Naive thymus-derived CD4-positive, alpha-beta T cell (primary cell): ENCODE measurements at regions not wholly inside any gene's neighbourhood (a gene's known extent, or its start where the extent isn't known, plus 50 kb on each side); places are given as distances from the start of the nearest gene placed in this dataset.

Experiments used
- ATAC-seq: fragments of 150-1000 bp; cut with Tn5 transposase; 2 replicates; pipeline ENCODE4 v1.10.0; 2021; ENCODE audit warnings: mild to moderate bottlenecking, moderate library complexity
- CTCF ChIA-PET: fragments of 350-600 bp; sonication (Branson Sonifier 250); formaldehyde crosslinking; loops from one replicate; lab custom pipeline; 2021; ENCODE audit warnings: antibody characterized with exemption; lab: Charles Lee
- POLR2A ChIA-PET: fragments of 350-600 bp; sonication (Branson Sonifier 250); formaldehyde crosslinking; loops from one replicate; lab custom pipeline; 2021; ENCODE audit warnings: antibody characterized with exemption, inconsistent platforms; lab: Charles Lee
- DNase-seq, 9 donors: peaks; one replicate each; pipeline versions ENCODE4 v3.0.0 to v3.0.0-alpha.2; 2020 to 2022; ENCODE audit warnings: mixed read lengths in 1 of 9
- H3K27ac ChIP-seq: one replicate; pipeline ENCODE4 v1.7.0; 2013; ENCODE audit warnings: mild to moderate bottlenecking, low read depth, low read length, moderate library complexity
- H3K27me3 ChIP-seq, 2 donors: one replicate each; pipeline ENCODE4 v1.7.0; 2013; ENCODE audit warnings: low read length in 2 of 2, mild to moderate bottlenecking in 2 of 2, moderate library complexity in 2 of 2; ENCODE audit not compliant: control insufficient read depth in 2 of 2, insufficient read depth in 2 of 2
- H3K36me3 ChIP-seq, 3 experiments: 1 replicate in 2 of 3; 2 replicates in 1 of 3; pipeline ENCODE4 v1.7.0; 2013; ENCODE audit warnings: low read length in 3 of 3, mild to moderate bottlenecking in 3 of 3, moderate library complexity in 1 of 3; ENCODE audit not compliant: insufficient read depth in 3 of 3, control insufficient read depth in 2 of 3
- H3K4me1 ChIP-seq, 2 donors: one replicate each; pipeline ENCODE4 v1.7.0; 2013; ENCODE audit warnings: low read length in 2 of 2, mild to moderate bottlenecking in 2 of 2, moderate library complexity in 1 of 2; ENCODE audit not compliant: control insufficient read depth in 2 of 2, insufficient read depth in 2 of 2
- H3K4me3 ChIP-seq: 2 replicates; pipeline ENCODE4 v1.7.0; 2013; ENCODE audit warnings: mild to moderate bottlenecking, low read length
- H3K9me3 ChIP-seq, 3 experiments: 1 replicate in 2 of 3; 2 replicates in 1 of 3; pipeline ENCODE4 v1.7.0; 2013; ENCODE audit warnings: low read length in 3 of 3; ENCODE audit not compliant: control insufficient read depth in 2 of 3
- H3K27ac Mint-ChIP-seq, 9 donors: one replicate each; pipeline ENCODE4 v1.8.0; 2020 to 2022; ENCODE audit warnings: mixed read lengths in 9 of 9, mild to moderate bottlenecking in 8 of 9, moderate library complexity in 5 of 9, inconsistent platforms in 2 of 9
- H3K27me3 Mint-ChIP-seq, 5 donors: one replicate each; pipeline ENCODE4 v1.8.0; 2021 to 2022; ENCODE audit warnings: mixed read lengths in 5 of 5, mild to moderate bottlenecking in 1 of 5
- H3K36me3 Mint-ChIP-seq, 5 donors: one replicate each; pipeline ENCODE4 v1.8.0; 2020 to 2022; ENCODE audit warnings: mixed read lengths in 5 of 5, mild to moderate bottlenecking in 3 of 5, inconsistent platforms in 1 of 5
- H3K4me1 Mint-ChIP-seq, 7 donors: one replicate each; pipeline ENCODE4 v1.8.0; 2020 to 2022; ENCODE audit warnings: mixed read lengths in 7 of 7, mild to moderate bottlenecking in 3 of 7, inconsistent platforms in 1 of 7
- H3K4me3 Mint-ChIP-seq, 10 donors: one replicate each; pipeline ENCODE4 v1.8.0; 2020 to 2022; ENCODE audit warnings: mild to moderate bottlenecking in 10 of 10, mixed read lengths in 10 of 10, moderate library complexity in 6 of 10, inconsistent platforms in 2 of 10
- H3K9me3 Mint-ChIP-seq, 11 donors: one replicate each; pipeline ENCODE4 v1.8.0; 2020 to 2022; ENCODE audit warnings: mixed read lengths in 11 of 11, mild to moderate bottlenecking in 4 of 11, inconsistent platforms in 1 of 11, moderate library complexity in 1 of 11
- intact Hi-C, 2 donors: fragments of 100-400 bp; cut with micrococcal nuclease; formaldehyde crosslinking; loops; one replicate each; pipeline ENCODE4 v1.15.1; 2023

DNA sequence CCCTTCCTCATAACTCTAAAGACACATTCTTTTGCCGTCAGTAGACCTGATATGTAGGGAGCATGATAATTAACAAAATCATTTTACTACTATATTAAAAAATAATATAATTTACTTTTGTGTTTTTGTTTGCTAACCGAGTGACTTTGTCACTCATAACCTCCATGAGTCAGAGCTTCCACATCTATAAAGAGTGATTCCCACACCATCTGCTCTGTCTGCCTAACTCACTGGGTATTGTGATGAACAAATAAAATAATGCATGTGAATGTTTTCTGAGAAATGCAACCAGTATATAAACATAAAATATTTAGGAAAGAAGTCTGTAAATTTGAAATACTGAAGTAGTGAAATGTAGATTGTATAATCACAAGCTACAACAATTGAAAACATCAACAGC is 123.4 kb upstream of the DSEL start:
- intact Hi-C loops, result no loop called here
- DNase-seq (no peak), ATAC-seq (no peak)
- Histone ChIP-seq H3K4me3 (no peak overlapping the region), H3K27ac (no peak overlapping the region), H3K27me3 (no peaks in the 10 kb centered on the region), H3K9me3 (no peaks in the 10 kb centered on the region), H3K4me1 (no peaks in the 10 kb centered on the region), H3K36me3 (no peaks in the 10 kb centered on the region)
- POLR2A ChIA-PET, result no interaction called here
- no peak overlapping the region for H3K27ac Mint-ChIP-seq
- H3K36me3 Mint-ChIP-seq, result no peaks in the 10 kb centered on the region
- no peaks in the 10 kb centered on the region for H3K9me3 Mint-ChIP-seq
- peaks cover 0 to 14% (median 3%) of the 10 kb centered on the region in 5 donors for H3K27me3 Mint-ChIP-seq
- no peak overlapping the region for H3K4me3 Mint-ChIP-seq
- CTCF ChIA-PET, result no interaction called here
- no peaks in the 10 kb centered on the region for H3K4me1 Mint-ChIP-seq

DNA sequence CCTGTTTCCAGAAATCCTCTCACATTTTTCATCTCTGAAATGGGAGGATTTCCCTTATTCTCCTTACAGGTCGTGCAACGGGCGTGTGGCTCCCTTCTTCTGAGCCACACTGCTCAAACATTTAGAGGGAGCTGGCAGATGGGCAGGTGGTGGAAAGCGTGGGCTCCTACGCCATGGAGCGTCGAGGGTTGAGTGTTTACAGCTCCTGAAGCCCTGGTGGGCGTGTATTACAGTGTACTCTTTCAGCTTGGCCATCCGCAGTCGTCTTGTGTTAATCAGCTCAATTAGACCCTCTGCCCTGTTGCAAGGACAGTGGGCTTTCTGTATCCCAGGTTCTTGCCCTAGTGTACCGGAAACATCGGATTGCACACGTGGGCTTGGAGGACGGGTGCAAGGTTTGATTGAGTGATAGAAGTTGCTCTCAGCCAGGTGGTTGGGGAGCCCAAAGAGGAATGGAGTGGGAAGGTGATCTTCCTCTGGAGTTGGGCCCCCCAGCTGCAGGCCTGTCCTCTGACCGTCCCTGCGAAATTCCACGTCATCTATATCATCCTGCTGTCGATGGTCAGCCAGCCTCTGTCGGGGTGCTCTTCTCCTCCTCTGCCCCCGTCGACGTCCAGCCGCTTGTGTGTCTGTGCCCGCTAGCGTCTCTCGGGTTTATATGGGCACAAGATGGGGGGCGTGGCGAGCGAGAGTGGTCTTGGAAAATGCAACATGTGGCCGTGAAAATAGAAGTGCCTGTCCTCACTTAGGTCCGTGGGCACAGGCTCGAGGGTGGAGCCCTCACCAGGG is 120.3 kb upstream of the DSEL start:
- ChIA-PET POLR2A (no interaction called here), CTCF (no interaction called here)
- H3K36me3 Mint-ChIP-seq, result no peaks in the 10 kb centered on the region
- H3K36me3 ChIP-seq, result no peaks in the 10 kb centered on the region
- no peaks in the 10 kb centered on the region for H3K9me3 ChIP-seq
- no peak overlapping the region for H3K4me3 ChIP-seq
- no peaks in the 10 kb centered on the region for H3K27me3 ChIP-seq
- H3K9me3 Mint-ChIP-seq, result no peaks in the 10 kb centered on the region
- no peaks in the 10 kb centered on the region for H3K4me1 ChIP-seq
- H3K27ac ChIP-seq, result no peak overlapping the region
- peaks cover 0 to 14% (median 3%) of the 10 kb centered on the region in 5 donors for H3K27me3 Mint-ChIP-seq
- H3K4me1 Mint-ChIP-seq, result no peaks in the 10 kb centered on the region
- no peak overlapping the region for H3K4me3 Mint-ChIP-seq
- no peak for DNase-seq
- H3K27ac Mint-ChIP-seq, result no peak overlapping the region
- ATAC-seq, result no peak
- intact Hi-C loops, result no loop called here

DNA sequence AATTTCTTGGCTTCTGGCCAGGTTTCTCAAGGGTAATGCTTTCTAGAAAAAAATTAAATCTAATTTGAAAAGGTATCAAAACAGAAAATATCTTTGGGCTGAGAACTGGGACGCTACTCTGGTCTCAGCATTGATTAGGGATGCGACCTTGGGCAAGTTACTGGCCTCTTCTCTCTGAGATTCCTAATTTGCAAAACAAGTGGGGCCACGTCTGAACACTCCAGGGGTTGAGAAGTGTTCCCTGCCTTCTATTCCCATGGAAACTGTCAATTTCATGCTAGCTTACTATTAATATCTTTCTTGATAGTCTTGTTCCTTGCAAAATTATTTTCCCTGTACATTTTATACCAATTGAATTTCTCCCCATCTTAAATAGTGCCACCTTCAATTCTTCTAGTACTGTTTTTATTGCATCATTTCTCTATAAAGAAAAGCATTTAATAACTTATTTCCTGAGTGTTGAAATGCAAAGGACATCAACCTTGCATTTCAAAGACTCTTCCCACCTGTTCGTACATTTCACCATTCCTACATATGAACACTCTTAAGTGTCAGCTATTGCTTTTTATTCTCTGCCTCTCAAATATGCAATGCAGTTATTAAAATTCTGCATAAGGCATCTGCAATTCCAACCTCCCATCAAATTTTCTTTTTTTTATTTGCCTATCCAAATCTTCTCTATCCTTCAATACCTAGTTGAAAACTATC is 118.3 kb upstream of the DSEL start:
- Mint-ChIP-seq H3K27ac (no peak overlapping the region), H3K9me3 (peaks cover 0 to 3% (median 0%) of the 10 kb centered on the region in 11 donors), H3K4me3 (no peak overlapping the region), H3K4me1 (no peaks in the 10 kb centered on the region), H3K27me3 (peaks cover 0 to 14% (median 0%) of the 10 kb centered on the region in 5 donors), H3K36me3 (no peaks in the 10 kb centered on the region)
- H3K36me3 ChIP-seq, result no peaks in the 10 kb centered on the region
- H3K27me3 ChIP-seq, result no peaks in the 10 kb centered on the region
- H3K27ac ChIP-seq, result no peak overlapping the region
- intact Hi-C loops, result no loop called here
- ChIA-PET CTCF (no interaction called here), POLR2A (no interaction called here)
- DNase-seq (no peak), ATAC-seq (no peak)
- no peak overlapping the region for H3K4me3 ChIP-seq
- no peaks in the 10 kb centered on the region for H3K9me3 ChIP-seq
- no peaks in the 10 kb centered on the region for H3K4me1 ChIP-seq

DNA sequence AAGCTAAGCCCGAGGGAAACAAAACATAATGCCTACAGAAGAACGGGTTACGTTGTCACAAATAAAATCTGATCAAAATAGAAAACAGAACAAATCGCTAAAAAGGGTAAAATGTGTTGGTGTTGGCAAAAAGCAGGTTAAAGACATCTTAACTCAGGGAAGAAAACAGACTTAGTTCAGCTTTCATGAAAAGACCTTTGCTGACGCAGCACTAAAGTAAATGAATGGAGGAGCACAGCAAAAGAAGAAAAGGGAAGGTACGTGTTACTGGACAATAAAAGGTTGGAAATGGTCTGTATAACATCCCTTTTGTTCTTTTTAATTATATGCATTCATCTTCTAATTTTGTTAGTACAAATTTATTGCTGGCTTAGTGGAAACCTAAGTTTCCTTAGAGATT is 117.4 kb upstream of the DSEL start:
- no peak overlapping the region for H3K27ac Mint-ChIP-seq
- CTCF ChIA-PET, result no interaction called here

DNA sequence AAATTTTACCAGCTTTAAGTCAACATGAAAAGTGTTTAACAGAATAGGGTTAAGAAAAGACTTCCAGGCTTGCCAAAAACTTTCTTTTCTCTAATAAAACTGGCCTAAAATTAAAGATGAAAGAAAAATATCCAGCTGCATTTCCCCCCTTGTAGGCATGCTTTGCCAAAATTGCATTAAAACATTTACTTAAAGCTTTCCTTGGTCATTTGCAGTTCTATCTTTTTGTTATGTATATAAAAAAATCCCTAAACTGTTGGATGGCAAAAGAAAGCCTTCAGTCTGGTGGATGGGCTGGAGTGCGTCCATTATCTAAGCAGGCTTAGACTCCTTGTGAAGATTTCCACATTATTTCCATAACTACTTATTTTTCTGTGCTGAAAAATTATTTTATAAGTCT is 105.4 kb upstream of the DSEL start:
- DNase-seq, result no peak
- Mint-ChIP-seq H3K36me3 (no peaks in the 10 kb centered on the region), H3K4me1 (no peaks in the 10 kb centered on the region), H3K27ac (no peak overlapping the region), H3K4me3 (no peak overlapping the region), H3K27me3 (peaks cover 0 to 4% (median 0%) of the 10 kb centered on the region in 5 donors), H3K9me3 (peaks cover 0 to 2% (median 0%) of the 10 kb centered on the region in 11 donors)
- ChIA-PET POLR2A (no interaction called here), CTCF (no interaction called here)
- intact Hi-C loops, result no loop called here
- no peak overlapping the region for H3K4me3 ChIP-seq
- no peak for ATAC-seq
- no peaks in the 10 kb centered on the region for H3K9me3 ChIP-seq
- no peaks in the 10 kb centered on the region for H3K27me3 ChIP-seq
- H3K27ac ChIP-seq, result no peak overlapping the region
- no peaks in the 10 kb centered on the region for H3K4me1 ChIP-seq
- H3K36me3 ChIP-seq, result no peaks in the 10 kb centered on the region

More for the DNA sequence above, 117.4 kb upstream of the DSEL start:
- no peak overlapping the region for H3K4me3 Mint-ChIP-seq
- H3K27ac ChIP-seq, result no peak overlapping the region
- no peak for DNase-seq
- ATAC-seq, result no peak
- H3K4me3 ChIP-seq, result no peak overlapping the region
- H3K4me1 Mint-ChIP-seq, result no peaks in the 10 kb centered on the region
- POLR2A ChIA-PET, result no interaction called here
- H3K27me3 ChIP-seq, result no peaks in the 10 kb centered on the region
- intact Hi-C loops, result no loop called here
- H3K36me3 ChIP-seq, result no peaks in the 10 kb centered on the region
- no peaks in the 10 kb centered on the region for H3K36me3 Mint-ChIP-seq
- peaks cover 0 to 3% (median 0%) of the 10 kb centered on the region in 11 donors for H3K9me3 Mint-ChIP-seq
- H3K4me1 ChIP-seq, result no peaks in the 10 kb centered on the region
- H3K9me3 ChIP-seq, result no peaks in the 10 kb centered on the region
- H3K27me3 Mint-ChIP-seq, result peaks cover 0 to 6% (median 0%) of the 10 kb centered on the region in 5 donors

DNA sequence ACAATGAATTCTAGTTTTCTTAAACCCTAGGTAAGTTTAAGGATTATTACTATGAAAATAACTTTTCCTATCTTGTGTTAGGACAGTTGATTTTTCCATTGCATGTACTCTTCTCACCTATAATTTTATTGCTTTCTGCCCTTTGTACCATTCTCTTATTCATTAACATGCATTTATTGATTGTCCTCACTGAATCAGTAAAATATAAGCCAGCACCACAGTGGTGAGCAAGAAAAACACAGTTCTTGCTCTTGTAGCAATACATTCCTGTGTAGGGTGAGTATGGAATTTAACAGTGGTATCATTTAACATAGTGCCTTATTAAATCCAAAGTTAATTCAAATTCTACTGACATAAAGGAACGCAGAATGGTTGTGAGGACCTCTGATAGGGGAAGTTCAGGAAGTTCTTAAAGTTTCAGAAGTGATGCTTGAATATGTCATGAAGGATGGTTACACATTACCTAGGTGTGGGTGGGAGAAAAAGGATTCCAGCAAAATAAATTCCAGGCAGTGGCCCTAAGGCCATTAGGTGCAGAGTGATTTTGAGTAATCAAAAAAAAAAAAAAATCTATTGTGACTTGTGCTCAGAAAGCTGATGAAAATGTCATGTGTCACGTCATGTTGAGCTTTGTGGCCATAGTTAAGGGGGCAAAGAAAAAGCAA is 104.7 kb upstream of the DSEL start:
- Mint-ChIP-seq H3K27ac (no peak overlapping the region), H3K27me3 (peaks cover 0 to 4% (median 0%) of the 10 kb centered on the region in 5 donors), H3K9me3 (peaks cover 0 to 2% (median 0%) of the 10 kb centered on the region in 11 donors), H3K4me1 (no peaks in the 10 kb centered on the region), H3K36me3 (no peaks in the 10 kb centered on the region), H3K4me3 (no peak overlapping the region)
- no peaks in the 10 kb centered on the region for H3K9me3 ChIP-seq
- H3K36me3 ChIP-seq, result no peaks in the 10 kb centered on the region
- intact Hi-C loops, result no loop called here
- POLR2A ChIA-PET, result no interaction called here
- CTCF ChIA-PET, result no interaction called here
- H3K4me1 ChIP-seq, result no peaks in the 10 kb centered on the region
- H3K27ac ChIP-seq, result no peak overlapping the region
- no peak for DNase-seq
- H3K4me3 ChIP-seq, result no peak overlapping the region
- no peaks in the 10 kb centered on the region for H3K27me3 ChIP-seq
- no peak for ATAC-seq
